ENCODE measurements at regions not wholly inside any gene's neighbourhood (a gene's known extent, or its start where the extent isn't known, plus 50 kb on each side); places are given as distances from the start of the nearest gene placed in this dataset.
A peak's percentile ranks its signal among the peaks of the same experiment; 100 is the strongest.

DNA sequence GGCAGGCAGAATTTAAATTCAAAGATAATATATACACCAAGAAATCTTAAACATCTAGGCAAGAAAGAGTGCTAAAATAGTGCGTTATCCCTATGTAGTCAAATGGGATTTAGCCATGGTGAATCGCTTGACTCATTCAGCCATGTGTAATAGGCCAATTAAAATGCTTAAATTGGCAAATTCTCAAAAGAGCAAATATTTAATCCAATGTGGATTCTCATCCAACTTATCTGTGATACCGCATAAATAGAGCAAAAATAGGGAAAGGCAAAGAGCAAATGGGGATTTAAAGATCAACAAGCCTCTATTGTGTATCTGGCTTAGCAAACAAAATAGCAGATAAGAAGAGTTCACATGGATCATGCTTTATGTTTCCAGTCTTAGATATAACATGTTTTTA lies 123.2 kb upstream of the RPRM start:
- no peaks in the 10 kb centered on the region for H3K27me3 ChIP-seq
- no peaks in the 10 kb centered on the region for H4K20me1 ChIP-seq (ENCODE audit: insufficient read depth, poor library complexity, severe bottlenecking)
- H3K4me2 ChIP-seq: peak overlapping the region; percentile 17
- H3K27ac ChIP-seq: no peak overlapping the region
- no peaks in the 10 kb centered on the region for H3K4me1 ChIP-seq (ENCODE audit: insufficient read depth)
- H3K79me2 ChIP-seq: no peaks in the 10 kb centered on the region
- TF ChIP-seq CTCF (IDR thresholded peaks at IDR 0.05; ENCODE audit: poor library complexity) (no peak), EZH2phosphoT487 (IDR thresholded peaks at IDR 0.05; ENCODE audit: low read depth, severe bottlenecking, unreplicated experiment) (no peak), EZH2 (IDR thresholded peaks at IDR 0.05; ENCODE audit: borderline replicate concordance) (no peak)
- H2AFZ ChIP-seq: no peak overlapping the region
- H3K4me3 ChIP-seq: no peak overlapping the region
- H3K9me2 ChIP-seq (replicated peaks; ENCODE audit: insufficient read depth): no peaks in the 10 kb centered on the region
- H3K9me3 ChIP-seq (ENCODE audit: low read depth): no peaks in the 10 kb centered on the region
- H3K36me3 ChIP-seq (replicated peaks; ENCODE audit: insufficient read depth, low read depth): no peaks in the 10 kb centered on the region
- DNase-seq (ENCODE audit: low spot score): no peak
- 65% methylated on average over 3 of the region's 3 CpGs for WGBS (ENCODE audit: low lambda C conversion rate, missing lambda C conversion rate)

DNA sequence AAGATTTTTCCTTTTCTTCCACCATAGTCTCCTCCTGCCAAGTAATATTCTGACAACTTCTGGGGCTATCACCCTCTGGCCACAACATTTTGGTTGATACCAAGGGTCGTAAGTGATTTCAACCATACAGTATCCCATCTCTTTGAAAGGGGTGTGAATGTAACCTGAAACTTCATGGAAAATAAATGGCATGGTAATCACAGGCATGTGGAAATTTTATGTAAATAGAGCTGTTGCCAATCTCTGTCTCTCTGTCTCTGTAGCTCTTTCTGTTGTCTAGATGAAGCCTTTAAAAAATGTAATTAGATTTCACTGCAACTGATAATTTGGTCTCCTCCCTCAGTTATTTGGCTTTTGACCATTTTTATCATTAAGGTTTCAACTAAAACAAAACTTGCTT lies 125.6 kb upstream of the RPRM start:
- Histone ChIP-seq H3K27ac (no peak overlapping the region), H3K79me2 (no peaks in the 10 kb centered on the region), H4K20me1 (ENCODE audit: insufficient read depth, poor library complexity, severe bottlenecking) (no peaks in the 10 kb centered on the region), H2AFZ (no peak overlapping the region), H3K9me3 (ENCODE audit: low read depth) (no peaks in the 10 kb centered on the region), H3K9me2 (replicated peaks; ENCODE audit: insufficient read depth) (no peaks in the 10 kb centered on the region), H3K27me3 (no peaks in the 10 kb centered on the region), H3K4me1 (ENCODE audit: insufficient read depth) (no peaks in the 10 kb centered on the region), H3K4me2 (no peak overlapping the region), H3K36me3 (replicated peaks; ENCODE audit: insufficient read depth, low read depth) (no peaks in the 10 kb centered on the region), H3K4me3 (no peak overlapping the region)
- no peak for DNase-seq (ENCODE audit: low spot score)
- 85% methylated on average over 1 of the region's 1 CpG for WGBS (ENCODE audit: low lambda C conversion rate, missing lambda C conversion rate)
- no peak for TF ChIP-seq CTCF (IDR thresholded peaks at IDR 0.05; ENCODE audit: poor library complexity)

DNA sequence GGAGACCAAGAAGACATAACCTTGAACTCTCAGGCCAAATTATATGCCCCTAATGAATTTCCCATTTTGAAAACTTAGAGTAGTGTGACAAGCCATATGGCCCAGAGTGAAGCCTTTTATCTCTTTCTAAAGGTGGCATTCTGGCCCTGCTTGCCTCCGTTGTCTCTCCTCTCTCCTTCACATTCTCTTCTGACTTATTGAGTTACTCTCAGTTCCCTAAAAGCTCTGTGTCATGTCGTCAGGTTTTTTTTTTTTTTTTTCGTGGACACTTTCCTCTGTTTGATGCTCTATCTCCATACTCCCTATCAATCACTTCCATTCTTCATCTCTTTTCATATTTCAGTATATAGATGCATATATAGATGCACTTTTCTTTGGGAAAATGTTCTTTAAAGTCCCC lies 128.1 kb upstream of the RPRM start:
- Histone ChIP-seq H3K79me2 (no peaks in the 10 kb centered on the region), H3K27me3 (no peaks in the 10 kb centered on the region), H2AFZ (no peak overlapping the region), H3K4me3 (no peak overlapping the region), H3K27ac (no peak overlapping the region), H3K4me2 (no peak overlapping the region), H3K9me2 (replicated peaks; ENCODE audit: insufficient read depth) (no peaks in the 10 kb centered on the region), H3K4me1 (ENCODE audit: insufficient read depth) (no peaks in the 10 kb centered on the region), H3K36me3 (replicated peaks; ENCODE audit: insufficient read depth, low read depth) (no peaks in the 10 kb centered on the region), H4K20me1 (ENCODE audit: insufficient read depth, poor library complexity, severe bottlenecking) (no peaks in the 10 kb centered on the region), H3K9me3 (ENCODE audit: low read depth) (no peaks in the 10 kb centered on the region)
- WGBS (ENCODE audit: low lambda C conversion rate, missing lambda C conversion rate): 75% methylated on average over 3 of the region's 3 CpGs
- DNase-seq (ENCODE audit: low spot score): no peak
- no peak for TF ChIP-seq CTCF (IDR thresholded peaks at IDR 0.05; ENCODE audit: poor library complexity)
- no peak for TF ChIP-seq EZH2phosphoT487 (IDR thresholded peaks at IDR 0.05; ENCODE audit: low read depth, severe bottlenecking, unreplicated experiment)
- no peak for TF ChIP-seq EZH2 (IDR thresholded peaks at IDR 0.05; ENCODE audit: borderline replicate concordance)

DNA sequence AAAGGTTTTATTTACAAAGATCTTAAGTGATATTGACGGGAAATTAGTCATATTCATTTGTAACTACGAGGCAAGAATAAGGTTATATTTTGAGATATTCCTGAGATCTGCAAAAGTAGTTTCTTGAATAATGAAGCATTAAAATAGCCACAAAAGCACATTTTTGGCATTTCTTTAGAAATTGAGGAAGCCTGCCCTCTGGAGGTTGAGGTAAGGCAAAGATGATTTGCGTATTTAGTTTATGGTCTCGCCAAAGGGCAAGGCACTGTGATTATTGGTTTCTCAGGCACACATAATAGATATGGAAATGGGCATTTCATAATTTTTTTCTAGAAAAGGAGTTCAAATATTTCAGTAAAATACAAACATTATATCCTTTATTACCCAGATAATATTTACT lies 143.7 kb upstream of the RPRM start:
- Histone ChIP-seq H3K27me3 (no peaks in the 10 kb centered on the region), H3K4me2 (no peak overlapping the region), H3K79me2 (no peaks in the 10 kb centered on the region), H3K4me3 (no peak overlapping the region), H2AFZ (no peak overlapping the region), H3K9me3 (ENCODE audit: low read depth) (no peaks in the 10 kb centered on the region), H3K27ac (no peak overlapping the region), H3K4me1 (ENCODE audit: insufficient read depth) (no peaks in the 10 kb centered on the region), H3K36me3 (replicated peaks; ENCODE audit: insufficient read depth, low read depth) (no peaks in the 10 kb centered on the region), H4K20me1 (ENCODE audit: insufficient read depth, poor library complexity, severe bottlenecking) (no peaks in the 10 kb centered on the region), H3K9me2 (replicated peaks; ENCODE audit: insufficient read depth) (no peaks in the 10 kb centered on the region)
- 52% methylated on average over 4 of the region's 4 CpGs for WGBS (ENCODE audit: low lambda C conversion rate, missing lambda C conversion rate)
- peak; percentile 17 for DNase-seq (ENCODE audit: low spot score)
- TF ChIP-seq EZH2phosphoT487 (IDR thresholded peaks at IDR 0.05; ENCODE audit: low read depth, severe bottlenecking, unreplicated experiment): no peak
- TF ChIP-seq CTCF (IDR thresholded peaks at IDR 0.05; ENCODE audit: poor library complexity): peak; percentile 52
- TF ChIP-seq EZH2 (IDR thresholded peaks at IDR 0.05; ENCODE audit: borderline replicate concordance): no peak
